ENCODE measurements at regions not wholly inside any gene's neighbourhood (a gene's known extent, or its start where the extent isn't known, plus 50 kb on each side); places are given as distances from the start of the nearest gene placed in this dataset.

DNA sequence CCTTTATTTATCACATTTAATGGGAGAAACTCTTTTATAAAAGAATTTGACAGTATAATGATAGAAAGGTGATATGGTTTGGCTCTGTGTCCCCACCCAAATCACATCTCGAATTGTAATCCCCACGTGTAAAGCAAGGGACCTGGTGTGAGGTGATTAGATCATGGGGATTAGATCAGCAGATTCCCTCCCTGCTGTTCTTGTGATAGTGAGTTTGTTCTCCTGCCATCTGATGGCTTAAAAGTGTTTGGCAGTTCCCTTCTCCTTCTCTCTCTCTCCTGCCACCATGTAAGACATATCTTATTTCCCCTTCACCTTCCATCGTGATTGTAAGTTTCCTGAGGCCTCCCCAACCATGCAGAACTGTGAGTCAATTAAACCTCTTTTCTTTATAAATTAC, 1110.3 kb downstream of the FLRT2 start:
- TF ChIP-seq CTCF (IDR thresholded peaks at IDR 0.05; ENCODE audit: insufficient read depth, low read depth, low read length) (no peak), EZH2 (IDR thresholded peaks at IDR 0.05; ENCODE audit: insufficient read depth, low read length) (no peak)
